Astrocyte (in vitro differentiated cells and primary cell): ENCODE measurements at regions not wholly inside any gene's neighbourhood (a gene's known extent, or its start where the extent isn't known, plus 50 kb on each side); places are given as distances from the start of the nearest gene placed in this dataset.
"Not testable (repeated sequence)": the region's sequence is repeated elsewhere in the genome, so short reads cannot be mapped to it uniquely, and the experiment has no call there.

ENCODE experiments used
- DNase-seq: peaks from one replicate; pipeline ENCODE4 v3.0.0-alpha.2; 2010; ENCODE audit warnings: low read depth
- FAIRE-seq: peaks from 2 replicates; lab custom pipeline; 2011; peaks lifted over from hg19 to GRCh38; lab: Jason Lieb, UNC
- H2AFZ ChIP-seq: 2 replicates; pipeline ENCODE4 v1.6.0; 2012; ENCODE audit warnings: low read depth, low read length, inconsistent platforms
- H3K27ac ChIP-seq: 2 replicates; pipeline ENCODE4 v1.5.1; 2011; ENCODE audit warnings: low read depth, low read length, inconsistent platforms
- H3K27me3 ChIP-seq: 2 replicates; pipeline ENCODE4 v1.6.0; 2011; ENCODE audit warnings: low read length, inconsistent platforms; ENCODE audit not compliant: insufficient read depth
- H3K36me3 ChIP-seq: 2 replicates; pipeline ENCODE4 v1.5.1; 2011; ENCODE audit warnings: low read length, inconsistent platforms; ENCODE audit not compliant: insufficient read depth
- H3K4me1 ChIP-seq: 2 replicates; pipeline ENCODE4 v1.5.1; 2011; ENCODE audit warnings: low read length, inconsistent platforms; ENCODE audit not compliant: insufficient read depth
- H3K4me2 ChIP-seq: 2 replicates; pipeline ENCODE4 v1.6.0; 2012; ENCODE audit warnings: low read length, inconsistent platforms
- H3K4me3 ChIP-seq: 2 replicates; pipeline ENCODE4 v1.5.1; 2011; ENCODE audit warnings: low read depth, mild to moderate bottlenecking, low read length, inconsistent platforms; ENCODE audit not compliant: insufficient read depth
- H3K79me2 ChIP-seq: 2 replicates; pipeline ENCODE4 v1.6.0; 2012; ENCODE audit warnings: mild to moderate bottlenecking, low read length, inconsistent platforms; ENCODE audit not compliant: insufficient read depth
- H3K9ac ChIP-seq: 2 replicates; pipeline ENCODE4 v1.6.0; 2012; ENCODE audit warnings: mild to moderate bottlenecking, low read length, inconsistent platforms
- H3K9me3 ChIP-seq: 2 replicates; pipeline ENCODE4 v1.5.1; 2012; ENCODE audit warnings: low read depth, mild to moderate bottlenecking, low read length, inconsistent platforms; ENCODE audit not compliant: insufficient read depth
- H4K20me1 ChIP-seq: 2 replicates; pipeline ENCODE4 v1.6.0; 2012; ENCODE audit warnings: low read length, inconsistent platforms; ENCODE audit not compliant: insufficient read depth
- H3K27ac Mint-ChIP-seq: one replicate; pipeline ENCODE4 v1.8.0; 2021; ENCODE audit warnings: mild to moderate bottlenecking, mixed read lengths; ENCODE audit not compliant: unreplicated experiment
- H3K27me3 Mint-ChIP-seq: one replicate; pipeline ENCODE4 v1.8.0; 2021; ENCODE audit warnings: low read depth, mixed read lengths; ENCODE audit not compliant: unreplicated experiment
- H3K36me3 Mint-ChIP-seq: one replicate; pipeline ENCODE4 v1.8.0; 2021; ENCODE audit warnings: low read depth, mixed read lengths; ENCODE audit not compliant: unreplicated experiment
- H3K4me1 Mint-ChIP-seq: one replicate; pipeline ENCODE4 v1.8.0; 2021; ENCODE audit warnings: low read depth, mixed read lengths; ENCODE audit not compliant: unreplicated experiment
- H3K4me3 Mint-ChIP-seq: one replicate; pipeline ENCODE4 v1.8.0; 2021; ENCODE audit warnings: mild to moderate bottlenecking, moderate library complexity, mixed read lengths; ENCODE audit not compliant: unreplicated experiment
- H3K9me3 Mint-ChIP-seq: one replicate; pipeline ENCODE4 v1.8.0; 2021; ENCODE audit warnings: mild to moderate bottlenecking, mixed read lengths; ENCODE audit not compliant: unreplicated experiment
- CTCF ChIP-seq: IDR thresholded peaks from 2 replicates; pipeline ENCODE4 v1.5.1; 2011; ENCODE audit warnings: low read depth, mild to moderate bottlenecking, inconsistent platforms, low read length, moderate library complexity; ENCODE audit not compliant: insufficient read depth
- EZH2 ChIP-seq: IDR thresholded peaks from 2 replicates; pipeline ENCODE4 v1.6.1; 2012; ENCODE audit warnings: mild to moderate bottlenecking, low read length, inconsistent platforms; ENCODE audit not compliant: insufficient read depth

DNA sequence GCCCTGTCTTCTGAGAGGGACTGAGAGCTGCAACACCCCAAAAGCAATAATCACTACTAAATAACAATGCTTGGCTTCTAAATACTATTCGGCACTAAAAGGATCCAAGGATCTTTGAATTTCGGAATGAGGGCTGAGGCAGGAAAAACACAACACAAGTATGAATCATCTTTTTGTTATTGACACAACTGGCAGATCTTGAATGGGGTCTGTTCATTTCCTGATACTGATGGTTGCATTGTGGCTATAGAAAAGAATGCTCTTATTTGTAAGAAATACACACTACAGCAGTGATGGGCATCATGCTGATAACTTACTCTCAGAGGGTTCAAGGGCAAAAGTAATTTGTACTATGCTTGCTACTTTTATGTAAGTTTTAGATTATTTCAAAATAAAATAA, 149.2 kb upstream of the PLD5 start:
- Histone ChIP-seq H3K4me3 (no peak overlapping the region), H3K27me3 (no peaks in the 10 kb centered on the region), H3K79me2 (no peaks in the 10 kb centered on the region), H3K36me3 (no peaks in the 10 kb centered on the region), H3K4me2 (no peak overlapping the region), H3K9ac (no peak overlapping the region), H2AFZ (no peak overlapping the region), H3K4me1 (no peaks in the 10 kb centered on the region), H3K27ac (no peak overlapping the region), H4K20me1 (no peaks in the 10 kb centered on the region), H3K9me3 (no peaks in the 10 kb centered on the region)
- Mint-ChIP-seq H3K4me1 (peaks cover 2% of the 10 kb centered on the region), H3K4me3 (no peak overlapping the region), H3K27me3 (no peaks in the 10 kb centered on the region), H3K36me3 (no peaks in the 10 kb centered on the region), H3K9me3 (no peaks in the 10 kb centered on the region), H3K27ac (no peak overlapping the region)
- no peak for FAIRE-seq
- no peak for TF ChIP-seq EZH2
- no peak for TF ChIP-seq CTCF
- no peak for DNase-seq

DNA sequence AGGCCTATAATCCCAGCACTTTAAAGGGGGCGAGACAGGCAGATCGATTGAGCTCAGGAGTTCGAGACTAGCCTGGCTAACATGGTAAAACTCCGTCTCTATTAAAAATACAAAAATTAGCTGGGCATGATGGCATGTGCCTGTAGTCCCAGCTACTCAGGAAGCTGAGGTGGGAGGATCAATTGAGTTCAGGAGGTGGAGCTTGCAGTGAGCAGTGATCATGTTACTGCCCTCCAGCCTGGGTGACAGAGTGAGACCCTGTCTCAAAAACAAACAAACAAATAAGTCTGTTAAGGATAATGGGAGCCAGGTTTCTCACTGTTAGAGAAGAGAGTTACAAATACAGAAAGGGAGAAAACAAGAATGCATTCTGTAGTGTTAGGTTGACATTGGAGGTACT, 148.7 kb upstream of the PLD5 start:
- not testable (repeated sequence) for H2AFZ ChIP-seq, H3K9ac ChIP-seq, DNase-seq, H3K4me3 Mint-ChIP-seq, H3K4me3 ChIP-seq, H3K27me3 ChIP-seq, H3K27ac Mint-ChIP-seq, H3K9me3 Mint-ChIP-seq, H3K79me2 ChIP-seq, H3K9me3 ChIP-seq, H4K20me1 ChIP-seq, H3K27me3 Mint-ChIP-seq, H3K36me3 ChIP-seq, H3K36me3 Mint-ChIP-seq, H3K4me1 ChIP-seq, FAIRE-seq, H3K27ac ChIP-seq, H3K4me2 ChIP-seq, H3K4me1 Mint-ChIP-seq

- H3K36me3 Mint-ChIP-seq: no peaks in the 10 kb centered on the region
- H3K9me3 ChIP-seq: no peaks in the 10 kb centered on the region
- FAIRE-seq (no peak), DNase-seq (no peak)
- H4K20me1 ChIP-seq: no peaks in the 10 kb centered on the region
- peaks cover 2% of the 10 kb centered on the region for H3K4me1 Mint-ChIP-seq
- H3K9ac ChIP-seq: no peak overlapping the region
- no peaks in the 10 kb centered on the region for H3K4me1 ChIP-seq
- no peak overlapping the region for H3K4me2 ChIP-seq
- no peak overlapping the region for H3K4me3 ChIP-seq
- H3K9me3 Mint-ChIP-seq: no peaks in the 10 kb centered on the region
- H3K36me3 ChIP-seq: no peaks in the 10 kb centered on the region
- no peaks in the 10 kb centered on the region for H3K79me2 ChIP-seq
- no peaks in the 10 kb centered on the region for H3K27me3 Mint-ChIP-seq
- no peak overlapping the region for H3K27ac Mint-ChIP-seq
- H3K27ac ChIP-seq: no peak overlapping the region
- H3K4me3 Mint-ChIP-seq: no peak overlapping the region
- no peak overlapping the region for H2AFZ ChIP-seq
- H3K27me3 ChIP-seq: no peaks in the 10 kb centered on the region
- TF ChIP-seq EZH2 (no peak), CTCF (no peak)
These were observed 145.5 kb upstream of the PLD5 start for GRCh38 chr1:242670019-242670418.
